CD14-positive monocyte (primary cell): ENCODE measurements at regions not wholly inside any gene's neighbourhood (a gene's known extent, or its start where the extent isn't known, plus 50 kb on each side); places are given as distances from the start of the nearest gene placed in this dataset.

Source experiments
- DNase-seq, 3 donors: peaks; one replicate each; pipeline ENCODE4 v3.0.0-alpha.2; 2011 to 2022
- H2AFZ ChIP-seq: 2 replicates; pipeline ENCODE4 v1.6.0; 2012; ENCODE audit warnings: mild to moderate bottlenecking, low read depth, low read length, inconsistent platforms; ENCODE audit not compliant: insufficient read depth, poor library complexity, severe bottlenecking
- H3K27ac ChIP-seq, 2 donors: 1 replicate in 1 of 2; 2 replicates in 1 of 2; pipeline ENCODE4 v1.5.1; 2012 to 2013; ENCODE audit warnings: low read length in 2 of 2, control low read depth in 1 of 2, inconsistent platforms in 1 of 2, low read depth in 1 of 2, mild to moderate bottlenecking in 1 of 2
- H3K27me3 ChIP-seq, 2 donors: one replicate each; pipeline versions ENCODE4 v1.6.0 to v1.6.1; 2011 to 2013; ENCODE audit warnings: low read length in 2 of 2; ENCODE audit not compliant: control insufficient read depth in 2 of 2, insufficient read depth in 2 of 2
- H3K36me3 ChIP-seq, 2 donors: replicated peaks in 1 of 2; 1 replicate in 1 of 2; 2 replicates in 1 of 2; pipeline versions ENCODE4 v1.5.1 to v1.6.1; 2012 to 2013; ENCODE audit warnings: low read length in 2 of 2, control low read depth in 1 of 2, inconsistent platforms in 1 of 2, mild to moderate bottlenecking in 1 of 2; ENCODE audit not compliant: insufficient read depth in 2 of 2, control insufficient read depth in 1 of 2
- H3K4me1 ChIP-seq, 2 donors: 1 replicate in 1 of 2; 2 replicates in 1 of 2; pipeline versions ENCODE4 v1.5.1 to v1.6.1; 2012 to 2013; ENCODE audit warnings: low read length in 2 of 2, control low read depth in 1 of 2, inconsistent platforms in 1 of 2, mild to moderate bottlenecking in 1 of 2, moderate library complexity in 1 of 2; ENCODE audit not compliant: insufficient read depth in 2 of 2, control insufficient read depth in 1 of 2
- H3K4me2 ChIP-seq: replicated peaks from 2 replicates; pipeline ENCODE3; 2012; ENCODE audit warnings: low read length, moderate library complexity, mild to moderate bottlenecking; ENCODE audit not compliant: poor library complexity, severe bottlenecking; ENCODE audit errors: extremely low read depth
- H3K4me3 ChIP-seq, 3 experiments: fragments of 200-600 bp in 1 of 3; sonication (generic) in 1 of 3; replicated peaks in 1 of 3; 1 replicate in 2 of 3; 2 replicates in 1 of 3; pipeline ENCODE4 v1.5.1; 2011 to 2013; ENCODE audit warnings: low read length in 3 of 3, mild to moderate bottlenecking in 3 of 3, control low read depth in 2 of 3, low read depth in 2 of 3, inconsistent platforms in 1 of 3, moderate library complexity in 1 of 3
- H3K79me2 ChIP-seq: 2 replicates; pipeline ENCODE4 v1.6.0; 2012; ENCODE audit warnings: mild to moderate bottlenecking, control low read depth, inconsistent platforms, low read length, moderate library complexity; ENCODE audit not compliant: insufficient read depth
- H3K9ac ChIP-seq: 2 replicates; pipeline ENCODE4 v1.6.0; 2017; ENCODE audit warnings: low read length, mild to moderate bottlenecking; ENCODE audit not compliant: insufficient read depth, poor library complexity, severe bottlenecking
- H3K9me3 ChIP-seq, 2 donors: replicated peaks in 1 of 2; 1 replicate in 1 of 2; 2 replicates in 1 of 2; pipeline versions ENCODE4 v1.5.1 to v1.6.1; 2012 to 2013; ENCODE audit warnings: low read length in 2 of 2, control low read depth in 1 of 2; ENCODE audit not compliant: control insufficient read depth in 1 of 2, insufficient read depth in 1 of 2
- H4K20me1 ChIP-seq: 2 replicates; pipeline ENCODE4 v1.6.0; 2012; ENCODE audit warnings: mild to moderate bottlenecking, low read length, control low read depth, moderate library complexity; ENCODE audit not compliant: insufficient read depth
- H3K27ac Mint-ChIP-seq, 7 donors: one replicate each; pipeline ENCODE4 v1.8.0; 2020; ENCODE audit warnings: mild to moderate bottlenecking in 7 of 7, mixed read lengths in 7 of 7, moderate library complexity in 6 of 7, inconsistent platforms in 2 of 7
- H3K27me3 Mint-ChIP-seq, 3 donors: one replicate each; pipeline ENCODE4 v1.8.0; 2021 to 2022; ENCODE audit warnings: low read depth in 3 of 3, mild to moderate bottlenecking in 3 of 3, mixed read lengths in 3 of 3, moderate library complexity in 3 of 3, inconsistent platforms in 1 of 3
- H3K36me3 Mint-ChIP-seq, 2 donors: one replicate each; pipeline ENCODE4 v1.8.0; 2020; ENCODE audit warnings: mixed read lengths in 2 of 2, inconsistent platforms in 1 of 2, mild to moderate bottlenecking in 1 of 2
- H3K4me1 Mint-ChIP-seq: one replicate; pipeline ENCODE4 v1.8.0; 2020; ENCODE audit warnings: mild to moderate bottlenecking, mixed read lengths
- H3K4me3 Mint-ChIP-seq, 2 donors: one replicate each; pipeline ENCODE4 v1.8.0; 2020; ENCODE audit warnings: mild to moderate bottlenecking in 2 of 2, mixed read lengths in 2 of 2, moderate library complexity in 1 of 2
- H3K9me3 Mint-ChIP-seq, 7 donors: one replicate each; pipeline ENCODE4 v1.8.0; 2020 to 2022; ENCODE audit warnings: mixed read lengths in 7 of 7, mild to moderate bottlenecking in 6 of 7, moderate library complexity in 6 of 7, inconsistent platforms in 2 of 7
- WGBS: methylation state at CpG from one replicate; pipeline ENCODE4 v1.1.5; 2013; ENCODE audit warnings: missing lambda C conversion rate; ENCODE audit not compliant: insufficient coverage; 5-methylcytosine and 5-hydroxymethylcytosine counted together
- intact Hi-C, 2 donors: fragments of 100-400 bp; cut with micrococcal nuclease; formaldehyde crosslinking; loops; one replicate each; pipeline versions ENCODE4 v1.15.0 to v1.15.1; 2023
- TF ChIP-seq, protein P1 (sequence below): fragments of 200-600 bp; IDR thresholded peaks from one replicate; pipeline ENCODE4 v1.8.0; 2022; ENCODE audit warnings: antibody characterized with exemption, mild to moderate bottlenecking

- H3K27ac Mint-ChIP-seq = no peak overlapping the region
- intact Hi-C loops = no loop called here
- no peaks in the 10 kb centered on the region for H3K27me3 ChIP-seq
- H3K36me3 ChIP-seq = no peaks in the 10 kb centered on the region
- no peak overlapping the region for H2AFZ ChIP-seq
- H3K9me3 Mint-ChIP-seq = peaks cover 3 to 28% (median 14%) of the 10 kb centered on the region in 7 donors
- no peaks in the 10 kb centered on the region for H3K27me3 Mint-ChIP-seq
- H3K9me3 ChIP-seq = peaks cover 12 to 27% of the 10 kb centered on the region in 2 donors
- no peak overlapping the region for H3K4me2 ChIP-seq
- no peaks in the 10 kb centered on the region for H4K20me1 ChIP-seq
- H3K4me3 Mint-ChIP-seq = no peak overlapping the region
- H3K27ac ChIP-seq = no peak overlapping the region
- TF ChIP-seq, protein P1, sequence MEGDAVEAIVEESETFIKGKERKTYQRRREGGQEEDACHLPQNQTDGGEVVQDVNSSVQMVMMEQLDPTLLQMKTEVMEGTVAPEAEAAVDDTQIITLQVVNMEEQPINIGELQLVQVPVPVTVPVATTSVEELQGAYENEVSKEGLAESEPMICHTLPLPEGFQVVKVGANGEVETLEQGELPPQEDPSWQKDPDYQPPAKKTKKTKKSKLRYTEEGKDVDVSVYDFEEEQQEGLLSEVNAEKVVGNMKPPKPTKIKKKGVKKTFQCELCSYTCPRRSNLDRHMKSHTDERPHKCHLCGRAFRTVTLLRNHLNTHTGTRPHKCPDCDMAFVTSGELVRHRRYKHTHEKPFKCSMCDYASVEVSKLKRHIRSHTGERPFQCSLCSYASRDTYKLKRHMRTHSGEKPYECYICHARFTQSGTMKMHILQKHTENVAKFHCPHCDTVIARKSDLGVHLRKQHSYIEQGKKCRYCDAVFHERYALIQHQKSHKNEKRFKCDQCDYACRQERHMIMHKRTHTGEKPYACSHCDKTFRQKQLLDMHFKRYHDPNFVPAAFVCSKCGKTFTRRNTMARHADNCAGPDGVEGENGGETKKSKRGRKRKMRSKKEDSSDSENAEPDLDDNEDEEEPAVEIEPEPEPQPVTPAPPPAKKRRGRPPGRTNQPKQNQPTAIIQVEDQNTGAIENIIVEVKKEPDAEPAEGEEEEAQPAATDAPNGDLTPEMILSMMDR = no peak
- WGBS = 50% methylated on average over 2 of the region's 3 CpGs
- no peaks in the 10 kb centered on the region for H3K79me2 ChIP-seq
- H3K4me1 ChIP-seq = no peaks in the 10 kb centered on the region
- no peak for DNase-seq
- no peak overlapping the region for H3K9ac ChIP-seq
- H3K36me3 Mint-ChIP-seq = no peaks in the 10 kb centered on the region
- H3K4me1 Mint-ChIP-seq = no peaks in the 10 kb centered on the region
- no peak overlapping the region for H3K4me3 ChIP-seq
Observed at GRCh38 chr12:126770188-126770587, 1496.8 kb upstream of the TMEM132C start.

DNA sequence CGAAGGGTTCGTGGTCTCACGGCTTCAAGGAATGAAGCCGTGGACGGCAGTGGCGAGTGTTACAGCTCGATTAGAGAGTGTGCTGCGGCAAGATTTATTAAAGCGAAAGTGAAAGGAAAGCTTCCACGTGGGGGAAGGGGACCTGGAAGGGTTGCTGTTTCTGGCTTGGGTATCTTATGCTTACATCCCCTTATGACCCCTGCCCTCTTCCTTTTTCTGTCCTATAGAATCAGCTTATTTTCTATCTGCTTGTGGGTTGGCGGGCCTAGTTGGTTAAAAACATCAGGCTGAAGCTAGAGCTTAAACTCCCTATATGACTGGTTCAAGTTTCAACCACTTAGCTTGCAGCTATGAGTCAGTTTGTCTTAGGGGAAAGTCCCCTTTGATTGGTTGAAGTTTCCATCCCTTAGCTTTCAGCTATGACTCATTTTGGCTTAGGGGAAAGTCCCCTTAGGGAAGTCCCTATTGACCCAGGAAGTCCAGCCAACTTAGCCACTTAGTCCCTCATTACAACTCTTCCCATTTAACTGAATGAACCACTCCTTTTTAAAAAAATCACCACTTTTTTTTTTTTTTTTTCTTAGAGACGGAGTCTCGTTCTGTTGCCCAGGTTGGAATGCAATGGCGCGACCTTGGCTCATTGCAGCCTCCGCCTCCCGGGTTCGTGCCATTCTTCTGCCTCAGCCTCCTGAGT is 1494.7 kb upstream of the TMEM132C start:
- H4K20me1 ChIP-seq = no peaks in the 10 kb centered on the region
- peak overlapping the region in 1 of 7 donors; percentile 54 for H3K27ac Mint-ChIP-seq
- no peaks in the 10 kb centered on the region for H3K36me3 ChIP-seq
- H3K9ac ChIP-seq = no peak overlapping the region
- WGBS = 100% methylated on average over 7 of the region's 18 CpGs
- TF ChIP-seq, protein P1 = no peak
- intact Hi-C loops = no loop called here
- peaks cover 8 to 13% of the 10 kb centered on the region in 2 donors for H3K9me3 ChIP-seq
- H3K27ac ChIP-seq = no peak overlapping the region
- H3K27me3 ChIP-seq = no peaks in the 10 kb centered on the region
- peak overlapping the region in 1 of 2 donors; percentile 8 for H3K4me3 Mint-ChIP-seq
- no peaks in the 10 kb centered on the region for H3K79me2 ChIP-seq
- H3K4me1 ChIP-seq = no peaks in the 10 kb centered on the region
- DNase-seq = peak in 2 of 3 donors; percentile 22 to 26
- no peak overlapping the region for H3K4me3 ChIP-seq
- no peaks in the 10 kb centered on the region for H3K4me1 Mint-ChIP-seq
- peaks cover under 1 to 22% (median 9%) of the 10 kb centered on the region in 7 donors for H3K9me3 Mint-ChIP-seq
- peaks cover 0 to 2% (median 0%) of the 10 kb centered on the region in 3 donors for H3K27me3 Mint-ChIP-seq
- no peaks in the 10 kb centered on the region for H3K36me3 Mint-ChIP-seq
- H3K4me2 ChIP-seq = no peak overlapping the region
- H2AFZ ChIP-seq = no peak overlapping the region
